IPS-18c (cell line): ENCODE measurements at regions not wholly inside any gene's neighbourhood (a gene's known extent, or its start where the extent isn't known, plus 50 kb on each side); places are given as distances from the start of the nearest gene placed in this dataset.

Source experiments
- H3K4me3 ChIP-seq: 2 replicates; pipeline ENCODE4 v1.7.0; 2013; ENCODE audit warnings: low read depth, mild to moderate bottlenecking, low read length, moderate library complexity; ENCODE audit not compliant: insufficient read depth
- H3K9me3 ChIP-seq: one replicate; pipeline ENCODE4 v1.6.1; 2013; ENCODE audit warnings: mild to moderate bottlenecking, low read length, moderate library complexity; ENCODE audit not compliant: control insufficient read depth, insufficient read depth

GRCh38 chr11:36792996-36793914 is 195.2 kb upstream of the RAG2 start:
- H3K9me3 ChIP-seq, result no peaks in the 10 kb centered on the region
- H3K4me3 ChIP-seq, result no peak overlapping the region

- Histone ChIP-seq H3K4me3 (no peak overlapping the region), H3K9me3 (no peaks in the 10 kb centered on the region)
Measured at GRCh38 chr11:36791957-36792356, 193.9 kb upstream of the RAG2 start.

- Histone ChIP-seq H3K9me3 (no peaks in the 10 kb centered on the region), H3K4me3 (no peak overlapping the region)
Measured at GRCh38 chr11:36790526-36790925, 192.5 kb upstream of the RAG2 start.

GRCh38 chr11:36783808-36784207 is 185.8 kb upstream of the RAG2 start:
- no peaks in the 10 kb centered on the region for H3K9me3 ChIP-seq

GRCh38 chr11:36779791-36780190 is 181.8 kb upstream of the RAG2 start:
- Histone ChIP-seq H3K4me3 (no peak overlapping the region), H3K9me3 (no peaks in the 10 kb centered on the region)

More at GRCh38 chr11:36783808-36784207, 185.8 kb upstream of the RAG2 start:
- no peak overlapping the region for H3K4me3 ChIP-seq

- H3K4me3 ChIP-seq, result no peak overlapping the region
- H3K9me3 ChIP-seq, result no peaks in the 10 kb centered on the region
Measured at GRCh38 chr11:36777311-36777710, 179.3 kb upstream of the RAG2 start.

- no peak overlapping the region for H3K4me3 ChIP-seq
- H3K9me3 ChIP-seq, result no peaks in the 10 kb centered on the region
Measured at GRCh38 chr11:36775756-36776155, 177.7 kb upstream of the RAG2 start.

GRCh38 chr11:36775130-36775529 is 177.1 kb upstream of the RAG2 start:
- Histone ChIP-seq H3K9me3 (no peaks in the 10 kb centered on the region), H3K4me3 (no peak overlapping the region)

- no peaks in the 10 kb centered on the region for H3K9me3 ChIP-seq
Measured at GRCh38 chr11:36774603-36775002, 176.6 kb upstream of the RAG2 start.

GRCh38 chr11:36763187-36763586 is 165.2 kb upstream of the RAG2 start:
- H3K4me3 ChIP-seq, result no peak overlapping the region
- H3K9me3 ChIP-seq, result no peaks in the 10 kb centered on the region

More at GRCh38 chr11:36774603-36775002, 176.6 kb upstream of the RAG2 start:
- no peak overlapping the region for H3K4me3 ChIP-seq

- H3K4me3 ChIP-seq, result no peak overlapping the region
- no peaks in the 10 kb centered on the region for H3K9me3 ChIP-seq
Measured at GRCh38 chr11:36757075-36757474, 159.0 kb upstream of the RAG2 start.

- no peak overlapping the region for H3K4me3 ChIP-seq
Measured at GRCh38 chr11:36753960-36754359, 155.9 kb upstream of the RAG2 start.

GRCh38 chr11:36751996-36752395 is 154.0 kb upstream of the RAG2 start:
- H3K9me3 ChIP-seq, result no peaks in the 10 kb centered on the region
- no peak overlapping the region for H3K4me3 ChIP-seq

More at GRCh38 chr11:36753960-36754359, 155.9 kb upstream of the RAG2 start:
- H3K9me3 ChIP-seq, result no peaks in the 10 kb centered on the region

- H3K4me3 ChIP-seq, result no peak overlapping the region
- H3K9me3 ChIP-seq, result no peaks in the 10 kb centered on the region
Measured at GRCh38 chr11:36751335-36751781, 153.3 kb upstream of the RAG2 start.

GRCh38 chr11:36750349-36750748 is 152.3 kb upstream of the RAG2 start:
- Histone ChIP-seq H3K9me3 (no peaks in the 10 kb centered on the region), H3K4me3 (no peak overlapping the region)

- Histone ChIP-seq H3K4me3 (no peak overlapping the region), H3K9me3 (no peaks in the 10 kb centered on the region)
Measured at GRCh38 chr11:36748836-36749235, 150.8 kb upstream of the RAG2 start.

GRCh38 chr11:36746886-36747710 is 149.1 kb upstream of the RAG2 start:
- no peaks in the 10 kb centered on the region for H3K9me3 ChIP-seq

More at GRCh38 chr11:36746886-36747710, 149.1 kb upstream of the RAG2 start:
- no peak overlapping the region for H3K4me3 ChIP-seq
